H1 (cell line): ENCODE measurements at regions not wholly inside any gene's neighbourhood (a gene's known extent, or its start where the extent isn't known, plus 50 kb on each side); places are given as distances from the start of the nearest gene placed in this dataset.

Experiments
- TF ChIP-seq, protein P1 (sequence below): fragments of 300-600 bp; sonication (generic); IDR thresholded peaks from 2 replicates; pipeline ENCODE4 v1.7.1; 2012; ENCODE audit warnings: low read length, moderate library complexity, mild to moderate bottlenecking, inconsistent platforms; ENCODE audit not compliant: insufficient replicate concordance

GRCh38 chr13:37942929-37943328, 73.4 kb upstream of the TRPC4 start (continued):
- TF ChIP-seq, protein P1, sequence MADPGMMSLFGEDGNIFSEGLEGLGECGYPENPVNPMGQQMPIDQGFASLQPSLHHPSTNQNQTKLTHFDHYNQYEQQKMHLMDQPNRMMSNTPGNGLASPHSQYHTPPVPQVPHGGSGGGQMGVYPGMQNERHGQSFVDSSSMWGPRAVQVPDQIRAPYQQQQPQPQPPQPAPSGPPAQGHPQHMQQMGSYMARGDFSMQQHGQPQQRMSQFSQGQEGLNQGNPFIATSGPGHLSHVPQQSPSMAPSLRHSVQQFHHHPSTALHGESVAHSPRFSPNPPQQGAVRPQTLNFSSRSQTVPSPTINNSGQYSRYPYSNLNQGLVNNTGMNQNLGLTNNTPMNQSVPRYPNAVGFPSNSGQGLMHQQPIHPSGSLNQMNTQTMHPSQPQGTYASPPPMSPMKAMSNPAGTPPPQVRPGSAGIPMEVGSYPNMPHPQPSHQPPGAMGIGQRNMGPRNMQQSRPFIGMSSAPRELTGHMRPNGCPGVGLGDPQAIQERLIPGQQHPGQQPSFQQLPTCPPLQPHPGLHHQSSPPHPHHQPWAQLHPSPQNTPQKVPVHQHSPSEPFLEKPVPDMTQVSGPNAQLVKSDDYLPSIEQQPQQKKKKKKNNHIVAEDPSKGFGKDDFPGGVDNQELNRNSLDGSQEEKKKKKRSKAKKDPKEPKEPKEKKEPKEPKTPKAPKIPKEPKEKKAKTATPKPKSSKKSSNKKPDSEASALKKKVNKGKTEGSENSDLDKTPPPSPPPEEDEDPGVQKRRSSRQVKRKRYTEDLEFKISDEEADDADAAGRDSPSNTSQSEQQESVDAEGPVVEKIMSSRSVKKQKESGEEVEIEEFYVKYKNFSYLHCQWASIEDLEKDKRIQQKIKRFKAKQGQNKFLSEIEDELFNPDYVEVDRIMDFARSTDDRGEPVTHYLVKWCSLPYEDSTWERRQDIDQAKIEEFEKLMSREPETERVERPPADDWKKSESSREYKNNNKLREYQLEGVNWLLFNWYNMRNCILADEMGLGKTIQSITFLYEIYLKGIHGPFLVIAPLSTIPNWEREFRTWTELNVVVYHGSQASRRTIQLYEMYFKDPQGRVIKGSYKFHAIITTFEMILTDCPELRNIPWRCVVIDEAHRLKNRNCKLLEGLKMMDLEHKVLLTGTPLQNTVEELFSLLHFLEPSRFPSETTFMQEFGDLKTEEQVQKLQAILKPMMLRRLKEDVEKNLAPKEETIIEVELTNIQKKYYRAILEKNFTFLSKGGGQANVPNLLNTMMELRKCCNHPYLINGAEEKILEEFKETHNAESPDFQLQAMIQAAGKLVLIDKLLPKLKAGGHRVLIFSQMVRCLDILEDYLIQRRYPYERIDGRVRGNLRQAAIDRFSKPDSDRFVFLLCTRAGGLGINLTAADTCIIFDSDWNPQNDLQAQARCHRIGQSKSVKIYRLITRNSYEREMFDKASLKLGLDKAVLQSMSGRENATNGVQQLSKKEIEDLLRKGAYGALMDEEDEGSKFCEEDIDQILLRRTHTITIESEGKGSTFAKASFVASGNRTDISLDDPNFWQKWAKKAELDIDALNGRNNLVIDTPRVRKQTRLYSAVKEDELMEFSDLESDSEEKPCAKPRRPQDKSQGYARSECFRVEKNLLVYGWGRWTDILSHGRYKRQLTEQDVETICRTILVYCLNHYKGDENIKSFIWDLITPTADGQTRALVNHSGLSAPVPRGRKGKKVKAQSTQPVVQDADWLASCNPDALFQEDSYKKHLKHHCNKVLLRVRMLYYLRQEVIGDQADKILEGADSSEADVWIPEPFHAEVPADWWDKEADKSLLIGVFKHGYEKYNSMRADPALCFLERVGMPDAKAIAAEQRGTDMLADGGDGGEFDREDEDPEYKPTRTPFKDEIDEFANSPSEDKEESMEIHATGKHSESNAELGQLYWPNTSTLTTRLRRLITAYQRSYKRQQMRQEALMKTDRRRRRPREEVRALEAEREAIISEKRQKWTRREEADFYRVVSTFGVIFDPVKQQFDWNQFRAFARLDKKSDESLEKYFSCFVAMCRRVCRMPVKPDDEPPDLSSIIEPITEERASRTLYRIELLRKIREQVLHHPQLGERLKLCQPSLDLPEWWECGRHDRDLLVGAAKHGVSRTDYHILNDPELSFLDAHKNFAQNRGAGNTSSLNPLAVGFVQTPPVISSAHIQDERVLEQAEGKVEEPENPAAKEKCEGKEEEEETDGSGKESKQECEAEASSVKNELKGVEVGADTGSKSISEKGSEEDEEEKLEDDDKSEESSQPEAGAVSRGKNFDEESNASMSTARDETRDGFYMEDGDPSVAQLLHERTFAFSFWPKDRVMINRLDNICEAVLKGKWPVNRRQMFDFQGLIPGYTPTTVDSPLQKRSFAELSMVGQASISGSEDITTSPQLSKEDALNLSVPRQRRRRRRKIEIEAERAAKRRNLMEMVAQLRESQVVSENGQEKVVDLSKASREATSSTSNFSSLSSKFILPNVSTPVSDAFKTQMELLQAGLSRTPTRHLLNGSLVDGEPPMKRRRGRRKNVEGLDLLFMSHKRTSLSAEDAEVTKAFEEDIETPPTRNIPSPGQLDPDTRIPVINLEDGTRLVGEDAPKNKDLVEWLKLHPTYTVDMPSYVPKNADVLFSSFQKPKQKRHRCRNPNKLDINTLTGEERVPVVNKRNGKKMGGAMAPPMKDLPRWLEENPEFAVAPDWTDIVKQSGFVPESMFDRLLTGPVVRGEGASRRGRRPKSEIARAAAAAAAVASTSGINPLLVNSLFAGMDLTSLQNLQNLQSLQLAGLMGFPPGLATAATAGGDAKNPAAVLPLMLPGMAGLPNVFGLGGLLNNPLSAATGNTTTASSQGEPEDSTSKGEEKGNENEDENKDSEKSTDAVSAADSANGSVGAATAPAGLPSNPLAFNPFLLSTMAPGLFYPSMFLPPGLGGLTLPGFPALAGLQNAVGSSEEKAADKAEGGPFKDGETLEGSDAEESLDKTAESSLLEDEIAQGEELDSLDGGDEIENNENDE, result no peak
- TF ChIP-seq, all 59 proteins: peak for 2
